Fibroblast of peridontal ligament (primary cell): ENCODE measurements at regions not wholly inside any gene's neighbourhood (a gene's known extent, or its start where the extent isn't known, plus 50 kb on each side); places are given as distances from the start of the nearest gene placed in this dataset.
A peak's percentile ranks its signal among the peaks of the same experiment; 100 is the strongest.
"Not testable (repeated sequence)": the region's sequence is repeated elsewhere in the genome, so short reads cannot be mapped to it uniquely, and the experiment has no call there.

Source experiments
- DNase-seq: peaks from one replicate; pipeline ENCODE4 v3.0.0-alpha.2; 2010; ENCODE audit errors: extremely low read depth

GRCh38 chrX:2162695-2163094, 338.1 kb downstream of the DHRSX start:
- no peak for DNase-seq

GRCh38 chrX:2159861-2160260, 340.9 kb downstream of the DHRSX start:
- no peak for DNase-seq

- DNase-seq: no peak
These were observed 341.4 kb downstream of the DHRSX start for GRCh38 chrX:2159393-2159792.

GRCh38 chrX:2150722-2151121, 350.1 kb downstream of the DHRSX start:
- DNase-seq: no peak

GRCh38 chrX:2150014-2150413, 350.8 kb downstream of the DHRSX start:
- not testable (repeated sequence) for DNase-seq

- not testable (repeated sequence) for DNase-seq
These were observed 351.7 kb downstream of the DHRSX start for GRCh38 chrX:2149055-2149454.

GRCh38 chrX:2147928-2148327, 352.8 kb downstream of the DHRSX start:
- DNase-seq: no peak

GRCh38 chrX:2145692-2146367, 354.9 kb downstream of the DHRSX start:
- peak; percentile 17 for DNase-seq

- no peak for DNase-seq
These were observed 362.9 kb downstream of the DHRSX start for GRCh38 chrX:2137882-2138281.

- no peak for DNase-seq
These were observed 363.9 kb downstream of the DHRSX start for GRCh38 chrX:2136848-2137247.

GRCh38 chrX:2135421-2135820, 365.4 kb downstream of the DHRSX start:
- DNase-seq: no peak

GRCh38 chrX:2134782-2135181, 366.0 kb downstream of the DHRSX start:
- no peak for DNase-seq
